Esophagus muscularis mucosa (tissue), 4 donors: ENCODE measurements at regions not wholly inside any gene's neighbourhood (a gene's known extent, or its start where the extent isn't known, plus 50 kb on each side); places are given as distances from the start of the nearest gene placed in this dataset.

ENCODE experiments used
- DNase-seq: peaks from one replicate; pipeline ENCODE4 v3.0.0-alpha.2; 2017; ENCODE audit errors: extremely low spot score
- H3K27ac ChIP-seq, 4 donors: fragments of 200-600 bp; sonication (generic); replicated peaks in 1 of 4; 1 replicate in 3 of 4; 2 replicates in 1 of 4; pipeline ENCODE4 v1.5.1; 2016 to 2019; ENCODE audit warnings: mild to moderate bottlenecking in 1 of 4
- H3K27me3 ChIP-seq, 4 donors: fragments of 200-600 bp; sonication (generic); one replicate each; pipeline versions ENCODE4 v1.5.1 to v1.6.0; 2016 to 2019
- H3K36me3 ChIP-seq, 4 donors: fragments of 200-600 bp; sonication (generic); one replicate each; pipeline ENCODE4 v1.5.1; 2016 to 2019
- H3K4me1 ChIP-seq, 4 donors: fragments of 200-600 bp; sonication (generic); one replicate each; pipeline ENCODE4 v1.5.1; 2016 to 2019
- H3K4me3 ChIP-seq, 4 donors: fragments of 200-600 bp; sonication (generic); 1 replicate in 2 of 4; 2 replicates in 2 of 4; pipeline ENCODE4 v1.5.1; 2016 to 2019; ENCODE audit warnings: mild to moderate bottlenecking in 4 of 4, moderate library complexity in 1 of 4
- H3K9me3 ChIP-seq, 4 donors: fragments of 200-600 bp; sonication (generic); 1 replicate in 3 of 4; 2 replicates in 1 of 4; pipeline ENCODE4 v1.5.1; 2016 to 2019
- CTCF ChIP-seq, 3 experiments: fragments of 200-600 bp in 2 of 3; fragments of 450-650 bp in 1 of 3; sonication (generic) in 2 of 3; IDR thresholded peaks; one replicate each; pipeline ENCODE4 v1.5.1; 2017 to 2019; ENCODE audit warnings: antibody characterized with exemption in 3 of 3, mild to moderate bottlenecking in 2 of 3, moderate library complexity in 1 of 3
- EP300 ChIP-seq: sonication (generic); formaldehyde crosslinking; IDR thresholded peaks from one replicate; pipeline ENCODE4 v1.6.1; 2017; ENCODE audit warnings: antibody characterized with exemption
- POLR2A ChIP-seq: fragments of 450-650 bp; IDR thresholded peaks from one replicate; pipeline ENCODE4 v1.6.1; 2017; ENCODE audit warnings: antibody characterized with exemption, moderate library complexity, mild to moderate bottlenecking, low read depth
- POLR2AphosphoS5 ChIP-seq, 2 donors: sonication (generic); formaldehyde crosslinking; IDR thresholded peaks; one replicate each; pipeline ENCODE4 v1.6.1; 2017; ENCODE audit warnings: antibody characterized with exemption in 2 of 2
- WGBS: methylation state at CpG from one replicate; pipeline ENCODE4 v1.1.5; 2018; 5-methylcytosine and 5-hydroxymethylcytosine counted together
- intact Hi-C: fragments of 100-400 bp; cut with DNase I; formaldehyde crosslinking; loops from one replicate; pipeline ENCODE4 v1.15.1; 2023

GRCh38 chr3:16059711-16060357, 114.6 kb upstream of the GALNT15 start:
- Histone ChIP-seq H3K9me3 (no peaks in the 10 kb centered on the region), H3K27ac (peak overlapping the region; percentile 77 to 82 (median 78)), H3K27me3 (no peaks in the 10 kb centered on the region), H3K4me1 (peaks cover 49 to 73% (median 63%) of the 10 kb centered on the region in 4 donors), H3K4me3 (no peak overlapping the region), H3K36me3 (no peaks in the 10 kb centered on the region)
- intact Hi-C loops, result no loop called here
- TF ChIP-seq CTCF (IDR thresholded peaks at IDR 0.05), result no peak
- no peak for TF ChIP-seq POLR2A
- TF ChIP-seq POLR2AphosphoS5 (IDR thresholded peaks at IDR 0.05), result no peak
- no peak for DNase-seq
- 81% methylated on average over 2 of the region's 2 CpGs for WGBS

GRCh38 chr3:16060358-16060852, 114.1 kb upstream of the GALNT15 start:
- DNase-seq, result peak; percentile 94
- H3K27ac ChIP-seq, result peak overlapping the region; percentile 66 to 80 (median 76)
- TF ChIP-seq CTCF (IDR thresholded peaks at IDR 0.05) (no peak), POLR2AphosphoS5 (IDR thresholded peaks at IDR 0.05) (peak; percentile 66 to 82), POLR2A (no peak), EP300 (peak; percentile 80)
- no peaks in the 10 kb centered on the region for H3K9me3 ChIP-seq
- intact Hi-C loops, result no loop called here
- H3K27me3 ChIP-seq, result no peaks in the 10 kb centered on the region
- H3K4me3 ChIP-seq, result no peak overlapping the region
- WGBS, result 46% methylated on average over 4 of the region's 4 CpGs
- no peaks in the 10 kb centered on the region for H3K36me3 ChIP-seq
- H3K4me1 ChIP-seq, result peaks cover 52 to 73% (median 65%) of the 10 kb centered on the region in 4 donors

- Histone ChIP-seq H3K4me3 (no peak overlapping the region), H3K4me1 (peaks cover 48 to 69% (median 61%) of the 10 kb centered on the region in 4 donors), H3K27ac (peak overlapping the region; percentile 66 to 80 (median 73)), H3K36me3 (no peaks in the 10 kb centered on the region), H3K9me3 (no peaks in the 10 kb centered on the region), H3K27me3 (no peaks in the 10 kb centered on the region)
- 52% methylated on average over 1 of the region's 1 CpG for WGBS
- no peak for DNase-seq
- TF ChIP-seq CTCF (IDR thresholded peaks at IDR 0.05), result no peak
- no peak for TF ChIP-seq POLR2A
- TF ChIP-seq POLR2AphosphoS5 (IDR thresholded peaks at IDR 0.05), result peak in 1 of 2 donors; percentile 25
- intact Hi-C loops, result no loop called here
Observed at GRCh38 chr3:16060945-16061344, 113.5 kb upstream of the GALNT15 start.

- 88% methylated on average over 2 of the region's 2 CpGs for WGBS
- no peaks in the 10 kb centered on the region for H3K36me3 ChIP-seq
- no peaks in the 10 kb centered on the region for H3K9me3 ChIP-seq
- no peaks in the 10 kb centered on the region for H3K27me3 ChIP-seq
- peaks cover 42 to 64% (median 60%) of the 10 kb centered on the region in 4 donors for H3K4me1 ChIP-seq
- intact Hi-C loops, result no loop called here
- TF ChIP-seq EP300, result no peak
- no peak for TF ChIP-seq POLR2A
- TF ChIP-seq CTCF (IDR thresholded peaks at IDR 0.05), result no peak
- TF ChIP-seq POLR2AphosphoS5 (IDR thresholded peaks at IDR 0.05), result no peak
- no peak for DNase-seq
- no peak overlapping the region for H3K4me3 ChIP-seq
- H3K27ac ChIP-seq, result peak overlapping the region; percentile 66 to 80 (median 73)
Observed at GRCh38 chr3:16061491-16061890, 113.0 kb upstream of the GALNT15 start.

- no peaks in the 10 kb centered on the region for H3K36me3 ChIP-seq
- 56% methylated on average over 2 of the region's 2 CpGs for WGBS
- H3K27me3 ChIP-seq, result no peaks in the 10 kb centered on the region
- TF ChIP-seq POLR2A, result no peak
- no peak for TF ChIP-seq CTCF (IDR thresholded peaks at IDR 0.05)
- TF ChIP-seq EP300, result no peak
- TF ChIP-seq POLR2AphosphoS5 (IDR thresholded peaks at IDR 0.05), result peak; percentile 7 to 27
- H3K4me1 ChIP-seq, result peaks cover 32 to 60% (median 56%) of the 10 kb centered on the region in 4 donors
- peak overlapping the region; percentile 66 to 80 (median 71) for H3K27ac ChIP-seq
- no peak for DNase-seq
- no peak overlapping the region for H3K4me3 ChIP-seq
- H3K9me3 ChIP-seq, result no peaks in the 10 kb centered on the region
- intact Hi-C loops, result no loop called here
Observed at GRCh38 chr3:16063603-16064002, 110.9 kb upstream of the GALNT15 start.
